Effector CD8-positive, alpha-beta T cell (primary cell): ENCODE measurements at regions not wholly inside any gene's neighbourhood (a gene's known extent, or its start where the extent isn't known, plus 50 kb on each side); places are given as distances from the start of the nearest gene placed in this dataset.

Experiments
- DNase-seq: peaks from one replicate; lab custom pipeline; 2025; lab: John Stamatoyannopoulos, UW

GRCh38 chr3:30495172-30496065, 111.0 kb upstream of the TGFBR2 start:
- DNase-seq: no peak

GRCh38 chr3:30496066-30496966, 110.1 kb upstream of the TGFBR2 start:
- no peak for DNase-seq

GRCh38 chr3:30498587-30498967, 107.8 kb upstream of the TGFBR2 start:
- DNase-seq: no peak

DNA sequence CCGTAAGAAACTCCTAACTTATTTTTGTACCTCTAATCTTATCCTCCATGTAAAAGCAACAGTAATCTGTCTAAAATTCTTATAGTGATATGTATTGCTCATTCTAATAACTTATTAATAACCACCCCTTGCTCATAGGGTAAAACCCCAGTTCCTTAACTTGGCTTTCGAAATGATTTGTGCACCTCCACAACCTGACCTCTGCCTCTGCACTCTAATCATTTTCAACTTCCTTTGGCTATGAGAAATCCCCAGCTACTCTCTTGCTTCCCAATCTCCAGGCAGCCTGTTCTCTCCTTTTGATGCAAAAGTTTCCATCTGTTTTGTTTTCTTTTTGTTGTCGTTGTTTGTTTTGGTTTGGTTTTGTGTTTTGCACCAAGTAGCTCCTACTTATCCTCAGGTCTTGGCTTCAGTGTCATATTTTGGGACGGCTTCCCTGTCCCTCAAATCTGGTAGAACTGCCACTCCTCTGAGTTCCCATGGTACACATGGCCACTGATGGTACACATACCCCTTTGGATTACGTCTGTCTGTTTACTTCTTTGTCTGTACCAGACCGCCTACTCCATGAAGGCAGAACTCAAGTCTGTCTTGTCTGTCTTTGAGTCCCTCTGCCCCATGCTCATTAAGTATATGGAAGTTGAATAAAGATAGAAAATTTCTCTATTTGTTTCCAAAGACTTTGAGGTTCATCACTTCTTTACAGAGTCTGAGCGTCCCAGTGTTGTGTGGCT, 105.6 kb upstream of the TGFBR2 start:
- no peak for DNase-seq

DNA sequence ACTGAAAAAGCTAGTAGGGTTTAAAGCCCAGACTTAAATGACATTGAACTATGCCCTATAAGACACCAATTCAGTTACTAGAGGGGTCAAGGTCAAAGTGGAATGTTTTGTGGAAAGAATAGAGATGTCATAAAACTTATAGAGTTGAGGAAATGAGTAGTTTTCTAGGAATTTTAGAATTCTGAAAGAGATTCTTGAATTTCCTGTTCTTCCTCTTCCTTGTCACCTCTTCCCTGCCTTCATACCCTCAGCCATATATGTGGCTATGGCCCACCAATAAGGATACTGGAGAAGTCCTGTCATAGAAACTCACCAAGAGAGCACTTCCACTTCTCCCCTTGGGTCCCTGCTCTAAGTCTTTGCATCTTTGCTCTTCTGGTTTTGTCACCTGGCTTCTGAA, 104.9 kb upstream of the TGFBR2 start:
- no peak for DNase-seq

GRCh38 chr3:30502051-30502741, 104.2 kb upstream of the TGFBR2 start:
- no peak for DNase-seq

GRCh38 chr3:30502742-30503073, 103.7 kb upstream of the TGFBR2 start:
- no peak for DNase-seq

- no peak for DNase-seq
Measured at GRCh38 chr3:30503446-30503845, 103.0 kb upstream of the TGFBR2 start.

- no peak for DNase-seq
Measured at GRCh38 chr3:30504939-30505338, 101.5 kb upstream of the TGFBR2 start.

GRCh38 chr3:30505866-30506520, 100.4 kb upstream of the TGFBR2 start:
- no peak for DNase-seq

DNA sequence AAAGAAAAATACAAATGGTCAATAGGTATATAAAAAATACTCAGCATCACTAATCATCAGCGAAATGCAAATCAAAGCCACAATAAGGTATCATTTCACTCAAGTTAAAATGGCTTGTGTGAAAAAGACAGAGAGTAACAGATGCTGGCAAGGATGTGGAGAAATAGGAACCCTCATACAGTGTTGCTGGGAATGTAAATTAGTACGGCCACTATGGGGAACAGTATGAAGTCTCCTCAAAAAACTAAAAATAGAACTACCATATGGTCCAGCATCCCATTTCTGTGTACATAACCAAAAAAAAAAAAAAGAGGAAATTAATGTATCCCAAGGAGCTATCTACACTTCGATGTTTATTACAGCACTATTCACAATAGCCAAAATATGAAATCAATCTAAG, 98.1 kb upstream of the TGFBR2 start:
- DNase-seq: no peak

DNA sequence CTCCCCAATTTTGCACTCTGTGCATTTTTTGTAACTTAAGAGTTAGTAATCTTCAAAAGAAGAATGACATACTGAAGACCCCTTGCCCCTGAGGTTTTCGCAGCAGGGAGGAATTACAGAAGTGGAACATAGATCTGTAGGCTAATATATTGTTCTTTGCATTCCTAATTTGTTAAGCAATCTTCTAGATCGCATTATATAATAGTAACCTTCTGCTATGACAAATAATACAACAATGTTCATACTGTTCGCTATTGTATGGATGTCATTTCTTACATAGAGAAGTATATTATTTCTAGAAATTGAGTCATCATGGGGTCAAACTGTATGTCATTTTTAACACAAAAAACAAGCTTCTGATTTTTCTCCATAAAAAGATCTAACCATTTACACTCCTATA, 95.8 kb upstream of the TGFBR2 start:
- no peak for DNase-seq

GRCh38 chr3:30511524-30512251, 94.7 kb upstream of the TGFBR2 start:
- DNase-seq: no peak

DNA sequence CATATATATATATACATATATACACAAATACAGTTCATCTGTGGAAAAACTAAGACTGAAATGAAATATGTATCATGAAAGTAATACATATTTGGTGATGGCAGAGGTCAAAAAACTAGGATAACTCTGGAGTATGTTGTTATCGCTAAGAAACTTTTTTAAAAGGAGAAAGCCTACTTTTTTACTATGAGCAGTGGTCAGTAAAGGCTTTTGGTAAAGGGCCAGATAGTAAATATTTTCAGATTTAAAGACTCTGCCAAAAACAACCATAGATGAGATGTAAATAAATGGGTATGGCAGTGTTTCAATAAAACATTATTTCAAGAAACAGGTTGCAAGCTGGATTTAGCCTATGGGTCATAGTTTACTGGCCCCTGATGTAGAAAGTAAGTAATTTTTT, 93.8 kb upstream of the TGFBR2 start:
- DNase-seq: no peak

DNA sequence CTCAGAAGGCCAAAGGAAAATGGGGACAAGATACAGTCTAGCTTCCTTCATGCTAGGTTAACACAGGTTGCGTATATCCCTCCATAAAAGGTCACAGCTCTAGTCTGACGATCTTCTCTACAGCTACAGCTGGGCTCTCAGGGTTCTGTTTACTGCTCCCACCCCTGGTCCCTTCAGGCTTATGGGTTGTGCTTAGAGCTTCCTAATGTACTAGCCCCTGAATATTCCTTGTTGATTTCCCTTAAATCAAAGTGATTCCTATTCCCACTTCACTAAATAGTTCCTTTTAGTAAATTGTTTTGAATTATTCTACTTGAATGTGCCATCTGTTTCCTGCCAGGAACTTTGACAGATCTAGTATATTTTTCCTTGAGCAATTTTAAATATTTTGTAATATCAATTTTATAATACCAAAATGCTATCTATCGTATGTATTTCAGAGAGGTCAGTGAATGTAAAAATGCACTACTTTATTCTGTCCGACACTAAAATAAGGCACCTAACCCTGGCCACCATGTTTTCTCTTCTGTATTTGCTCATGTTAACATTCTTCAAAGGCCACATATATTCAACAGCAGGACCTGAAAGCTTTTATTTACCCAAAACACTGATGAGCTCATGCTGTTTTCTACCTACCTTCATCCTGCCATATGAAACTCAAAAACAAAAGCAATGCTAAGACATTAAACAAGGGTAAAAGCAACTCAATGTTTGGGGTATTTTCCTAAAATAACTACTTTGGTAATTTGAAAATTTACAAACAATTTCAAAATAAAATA, 92.8 kb upstream of the TGFBR2 start:
- DNase-seq: no peak

GRCh38 chr3:30516238-30516637, 90.2 kb upstream of the TGFBR2 start:
- DNase-seq: no peak

GRCh38 chr3:30518181-30518864, 88.1 kb upstream of the TGFBR2 start:
- DNase-seq: no peak

DNA sequence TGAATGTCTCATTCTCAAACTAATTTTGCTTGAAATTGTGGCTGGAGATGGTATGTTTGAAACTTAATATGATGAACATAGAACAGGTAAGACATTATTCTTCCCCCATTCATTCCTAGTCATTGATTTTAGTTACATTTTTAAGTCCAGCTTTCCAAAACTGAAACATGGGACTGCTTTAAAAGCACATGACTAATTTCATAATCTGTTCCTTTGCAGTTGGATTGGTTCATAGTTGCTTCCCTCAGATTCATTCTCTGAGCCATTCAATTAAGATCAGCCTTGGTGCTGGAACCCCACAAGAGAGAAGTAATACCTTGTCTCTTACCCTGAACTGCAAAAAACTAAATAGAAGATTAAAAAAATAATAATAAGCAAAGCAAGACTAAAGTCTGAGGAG, 87.5 kb upstream of the TGFBR2 start:
- no peak for DNase-seq

- no peak for DNase-seq
Measured at GRCh38 chr3:30520699-30521098, 85.7 kb upstream of the TGFBR2 start.
